ENCODE measurements at regions not wholly inside any gene's neighbourhood (a gene's known extent, or its start where the extent isn't known, plus 50 kb on each side); places are given as distances from the start of the nearest gene placed in this dataset.

DNA sequence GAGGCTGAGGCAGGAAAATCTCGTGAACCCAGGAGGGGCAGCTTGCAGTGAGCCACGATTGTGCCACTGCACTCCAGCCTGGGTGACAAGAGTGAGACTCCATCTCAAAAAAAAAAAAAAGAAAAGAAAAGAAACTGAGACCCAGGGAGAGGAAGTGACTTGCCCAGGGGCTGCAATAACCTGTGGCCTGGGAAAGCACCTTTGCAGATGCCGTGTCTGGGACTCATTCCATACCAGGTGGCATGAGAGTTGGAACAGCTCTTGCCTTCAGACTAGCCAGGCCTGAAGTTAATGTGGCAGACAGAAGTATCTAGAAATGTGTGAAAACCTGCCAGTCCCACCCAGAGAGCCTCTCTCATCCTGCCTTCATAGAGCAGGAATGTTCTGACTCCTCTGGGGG is 65.4 kb downstream of the PHETA1 start:
- TF ChIP-seq, protein P1, sequence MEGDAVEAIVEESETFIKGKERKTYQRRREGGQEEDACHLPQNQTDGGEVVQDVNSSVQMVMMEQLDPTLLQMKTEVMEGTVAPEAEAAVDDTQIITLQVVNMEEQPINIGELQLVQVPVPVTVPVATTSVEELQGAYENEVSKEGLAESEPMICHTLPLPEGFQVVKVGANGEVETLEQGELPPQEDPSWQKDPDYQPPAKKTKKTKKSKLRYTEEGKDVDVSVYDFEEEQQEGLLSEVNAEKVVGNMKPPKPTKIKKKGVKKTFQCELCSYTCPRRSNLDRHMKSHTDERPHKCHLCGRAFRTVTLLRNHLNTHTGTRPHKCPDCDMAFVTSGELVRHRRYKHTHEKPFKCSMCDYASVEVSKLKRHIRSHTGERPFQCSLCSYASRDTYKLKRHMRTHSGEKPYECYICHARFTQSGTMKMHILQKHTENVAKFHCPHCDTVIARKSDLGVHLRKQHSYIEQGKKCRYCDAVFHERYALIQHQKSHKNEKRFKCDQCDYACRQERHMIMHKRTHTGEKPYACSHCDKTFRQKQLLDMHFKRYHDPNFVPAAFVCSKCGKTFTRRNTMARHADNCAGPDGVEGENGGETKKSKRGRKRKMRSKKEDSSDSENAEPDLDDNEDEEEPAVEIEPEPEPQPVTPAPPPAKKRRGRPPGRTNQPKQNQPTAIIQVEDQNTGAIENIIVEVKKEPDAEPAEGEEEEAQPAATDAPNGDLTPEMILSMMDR (IDR thresholded peaks at IDR 0.05; ENCODE audit: low read depth, low read length, poor library complexity, severe bottlenecking), result no peak
- no peak for TF ChIP-seq EZH2phosphoT487 (IDR thresholded peaks at IDR 0.05; ENCODE audit: borderline replicate concordance, low read length)
